GM12801 (cell line): ENCODE measurements at regions not wholly inside any gene's neighbourhood (a gene's known extent, or its start where the extent isn't known, plus 50 kb on each side); places are given as distances from the start of the nearest gene placed in this dataset.

ENCODE experiments used
- CTCF ChIP-seq: IDR thresholded peaks from one replicate; pipeline ENCODE4 v1.5.1; 2011; ENCODE audit warnings: control low read depth; ENCODE audit not compliant: insufficient read length; ENCODE audit errors: extremely low read depth

GRCh38 chr1:25062621-25063255 lies 132.7 kb upstream of the RUNX3 start:
- no peak for TF ChIP-seq CTCF

GRCh38 chr1:25061261-25061995 lies 131.4 kb upstream of the RUNX3 start:
- no peak for TF ChIP-seq CTCF

GRCh38 chr1:25057188-25057587 lies 127.1 kb upstream of the RUNX3 start:
- no peak for TF ChIP-seq CTCF

GRCh38 chr1:25056536-25056935 lies 126.5 kb upstream of the RUNX3 start:
- TF ChIP-seq CTCF, result no peak

GRCh38 chr1:25055961-25056360 lies 125.9 kb upstream of the RUNX3 start:
- no peak for TF ChIP-seq CTCF

GRCh38 chr1:25055324-25055780 lies 125.3 kb upstream of the RUNX3 start:
- no peak for TF ChIP-seq CTCF

GRCh38 chr1:25054526-25055323 lies 124.6 kb upstream of the RUNX3 start:
- no peak for TF ChIP-seq CTCF
